PC-3 (cell line): ENCODE measurements at regions not wholly inside any gene's neighbourhood (a gene's known extent, or its start where the extent isn't known, plus 50 kb on each side); places are given as distances from the start of the nearest gene placed in this dataset.
"Not testable (repeated sequence)": the region's sequence is repeated elsewhere in the genome, so short reads cannot be mapped to it uniquely, and the experiment has no call there.

Experiments used
- CTCF ChIP-seq: fragments of 300-600 bp; sonication (generic); conservative IDR thresholded peaks from 2 replicates; pipeline ENCODE4 v1.5.1; 2017; ENCODE audit warnings: antibody characterized with exemption, low read depth, mild to moderate bottlenecking, low read length
- EZH2phosphoT487 ChIP-seq: fragments of 300-600 bp; sonication (generic); IDR thresholded peaks from 2 replicates; pipeline ENCODE4 v1.6.1; 2018; ENCODE audit warnings: mild to moderate bottlenecking, antibody characterized with exemption, low read length, borderline replicate concordance

DNA sequence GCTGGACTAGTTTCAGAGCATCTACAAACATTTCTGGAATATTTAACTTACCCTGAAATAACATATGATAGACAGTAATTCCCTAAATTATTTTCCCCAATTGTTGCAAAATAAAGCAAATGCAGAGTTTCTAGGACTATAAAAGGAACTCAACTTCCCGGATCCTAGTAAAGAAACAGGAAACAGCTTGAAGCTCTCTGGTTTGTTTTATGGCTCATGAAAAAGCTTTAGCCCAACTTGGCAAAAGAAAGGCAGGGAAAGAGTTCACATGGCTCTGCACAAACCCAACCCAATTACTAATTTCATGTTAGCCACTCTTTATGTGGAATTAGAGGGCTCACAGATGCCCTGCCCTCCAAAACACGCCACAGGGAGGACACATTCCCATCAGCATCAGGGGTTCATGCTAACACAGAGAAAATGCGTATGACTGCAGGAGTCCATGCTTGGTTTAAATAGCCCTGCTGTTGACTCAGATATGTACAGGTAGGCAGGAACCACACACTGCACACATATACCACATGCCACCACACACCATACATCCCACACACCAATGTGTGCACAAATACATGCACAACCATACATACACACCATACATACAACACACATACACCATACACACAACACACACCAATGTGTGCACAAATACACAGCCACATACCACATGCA is 81.2 kb upstream of the FBXO28 start:
- TF ChIP-seq CTCF, EZH2phosphoT487: not testable (repeated sequence)
